Occipital lobe (tissue), 1 donor: ENCODE measurements at regions not wholly inside any gene's neighbourhood (a gene's known extent, or its start where the extent isn't known, plus 50 kb on each side); places are given as distances from the start of the nearest gene placed in this dataset.

Source experiments
- DNase-seq: peaks from one replicate; lab custom pipeline; 2025; lab: John Stamatoyannopoulos, UW

DNA sequence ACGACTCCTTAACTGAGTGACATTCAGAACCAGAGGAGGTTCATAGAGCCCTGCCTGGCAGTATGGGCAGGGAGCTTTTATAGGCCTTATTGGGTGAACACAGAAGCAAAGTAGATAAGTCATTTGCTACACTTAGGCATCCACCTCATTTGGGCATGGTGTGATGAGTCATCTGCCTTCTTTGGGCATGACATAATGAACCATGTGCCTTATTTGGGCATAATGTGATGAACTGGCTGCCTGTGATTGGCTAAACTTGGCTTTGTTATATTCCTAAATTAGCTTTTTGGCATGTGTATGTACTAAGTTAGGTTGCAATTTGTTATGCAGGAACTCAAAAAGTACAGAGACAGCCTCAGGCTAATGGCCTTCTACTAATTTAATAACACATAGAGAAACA lies 2210.2 kb upstream of the PCDH20 start:
- DNase-seq = no peak

DNA sequence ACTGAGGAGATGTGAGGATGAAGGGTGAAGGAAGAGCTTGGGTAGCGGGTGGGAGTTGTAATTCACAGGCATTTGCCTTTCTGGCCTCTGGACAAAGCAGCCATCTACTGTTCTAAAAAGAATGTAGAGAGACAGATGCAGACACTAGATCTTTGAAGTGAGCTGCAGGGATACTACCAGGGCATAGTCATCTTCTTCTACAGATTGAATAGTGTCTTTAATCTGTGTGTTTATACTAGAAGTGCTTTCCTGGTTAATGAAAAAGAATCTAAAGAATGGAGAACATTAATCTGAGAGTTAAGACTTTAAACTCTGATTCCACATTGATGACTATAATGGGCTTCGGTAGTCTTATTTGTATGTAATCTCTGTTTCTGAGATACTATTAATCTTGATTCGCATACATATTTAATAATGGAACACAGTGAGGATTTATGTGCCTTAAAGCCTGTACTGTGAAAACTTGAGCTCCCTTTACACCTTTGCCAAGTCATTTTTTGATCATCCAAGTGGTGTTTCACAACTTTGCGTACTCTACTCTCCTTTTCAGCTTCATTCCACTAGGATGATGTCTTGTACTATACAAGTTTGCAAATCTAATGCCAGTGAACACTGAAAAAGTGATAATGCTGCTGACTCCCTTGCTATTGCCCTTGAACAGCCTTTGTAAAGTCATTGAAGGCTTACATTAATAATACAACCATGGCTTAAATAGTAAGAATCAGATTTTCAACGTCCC lies 2199.4 kb upstream of the PCDH20 start:
- no peak for DNase-seq

DNA sequence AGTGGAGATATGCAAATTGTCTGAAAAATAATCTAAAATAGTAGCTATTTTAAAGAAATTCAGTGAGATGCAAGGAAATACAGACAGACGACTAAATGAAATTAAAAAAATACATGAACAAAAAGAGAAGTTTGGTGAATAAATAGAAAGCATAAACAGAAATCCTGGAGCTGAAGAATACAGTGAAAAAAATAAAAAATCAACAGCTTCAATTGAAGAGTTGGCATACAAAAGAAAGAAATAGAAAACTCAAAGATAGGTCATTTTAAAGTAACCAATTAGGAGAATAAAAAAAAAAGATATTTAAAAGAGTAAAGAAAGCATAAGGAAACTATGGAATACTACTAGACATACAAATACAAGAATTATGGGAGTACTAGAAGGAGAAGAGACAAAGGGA lies 2191.5 kb upstream of the PCDH20 start:
- DNase-seq = no peak

DNA sequence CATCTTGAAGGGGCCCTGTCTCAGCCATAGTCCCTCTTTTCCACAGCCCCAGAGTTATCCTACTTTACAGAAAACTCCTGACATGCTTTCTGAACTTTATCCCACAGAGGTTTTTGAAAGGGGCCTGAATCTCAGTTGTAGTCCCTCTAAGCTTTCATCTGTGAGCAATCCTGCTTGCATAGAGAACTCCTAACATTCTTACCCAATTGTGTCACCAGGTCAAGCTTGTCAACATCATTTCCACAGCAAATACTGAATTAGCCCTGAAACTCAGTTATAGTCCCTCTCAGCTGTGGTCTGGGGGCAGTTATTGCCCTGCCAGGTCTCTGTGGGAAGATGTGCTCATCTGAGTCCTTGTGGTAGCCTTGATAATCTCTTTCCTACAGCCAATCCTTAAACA lies 2190.3 kb upstream of the PCDH20 start:
- DNase-seq = no peak

DNA sequence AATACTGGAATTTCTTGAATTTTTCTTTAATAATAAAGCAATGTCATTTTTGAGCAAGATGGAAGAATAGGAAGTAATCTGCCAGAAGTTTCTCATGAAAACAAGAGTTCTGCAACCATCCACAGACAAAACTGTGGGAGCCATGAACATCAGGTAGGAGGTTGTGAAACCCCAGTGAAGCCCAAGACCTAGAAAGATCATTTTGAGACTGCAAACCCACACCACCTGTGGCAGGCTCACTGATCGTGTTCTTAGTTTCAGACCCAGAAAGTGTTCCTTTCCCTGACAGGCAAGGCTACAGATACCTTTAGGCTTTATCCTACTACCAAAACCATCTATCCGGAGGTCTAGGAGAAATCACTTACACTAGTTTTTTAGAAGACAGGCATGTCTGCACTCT lies 2189.8 kb upstream of the PCDH20 start:
- DNase-seq = no peak

DNA sequence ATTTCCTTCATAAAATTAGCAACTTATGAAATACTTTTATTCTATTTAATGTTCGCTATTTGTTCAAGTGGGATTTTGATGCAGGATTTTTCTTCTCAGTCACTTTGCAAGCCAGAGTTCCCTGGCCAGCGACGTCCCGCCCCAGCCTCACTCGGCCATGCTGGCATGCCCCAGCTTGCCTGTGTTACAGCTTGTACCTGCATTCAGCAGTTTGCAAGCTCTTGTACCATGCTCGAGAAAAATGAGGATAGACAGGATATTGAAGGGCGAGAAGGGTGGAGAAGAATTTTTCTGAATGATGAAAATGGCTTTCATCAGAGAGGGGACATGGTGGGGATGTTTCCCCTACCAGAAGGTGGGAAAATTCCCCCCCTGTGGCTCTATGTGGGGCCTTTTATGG lies 2180.2 kb upstream of the PCDH20 start:
- no peak for DNase-seq

DNA sequence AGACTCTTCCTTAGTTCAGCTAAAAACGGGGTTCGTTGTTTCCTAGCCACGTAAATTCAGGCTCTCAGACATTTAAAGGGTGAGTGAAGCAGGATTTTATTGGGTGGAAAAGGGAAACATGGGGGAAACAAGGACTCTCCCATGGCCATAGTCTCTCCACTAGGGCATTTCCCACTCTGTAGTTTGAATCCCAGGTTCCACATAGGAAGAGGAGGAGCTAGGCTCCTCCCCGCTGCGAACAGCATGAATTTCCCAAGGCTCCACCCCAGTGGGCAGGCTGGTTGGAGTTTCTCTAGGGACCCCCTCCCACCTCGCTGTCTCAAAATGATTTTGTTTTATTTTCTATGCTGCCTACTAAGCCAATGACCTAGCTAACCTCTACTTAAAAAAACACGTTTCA lies 2170.8 kb upstream of the PCDH20 start:
- DNase-seq = no peak

DNA sequence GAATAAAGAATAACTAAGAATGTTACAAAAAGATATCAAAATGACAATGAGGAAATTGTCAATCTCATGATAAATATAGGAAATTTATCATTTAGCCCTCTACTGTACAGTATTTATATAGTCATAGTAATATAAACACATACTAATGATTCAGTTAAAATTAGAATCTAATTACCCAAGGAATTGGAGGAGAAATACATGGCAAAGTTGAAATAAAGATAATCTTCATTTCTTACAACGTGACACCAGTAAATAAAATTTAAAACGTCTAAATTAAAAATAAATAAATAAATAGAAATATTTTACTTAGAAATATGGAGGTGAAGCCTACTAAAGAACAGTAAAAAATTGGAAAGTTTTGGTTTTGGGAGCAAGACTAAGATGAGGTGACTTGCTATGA lies 2163.1 kb upstream of the PCDH20 start:
- no peak for DNase-seq

DNA sequence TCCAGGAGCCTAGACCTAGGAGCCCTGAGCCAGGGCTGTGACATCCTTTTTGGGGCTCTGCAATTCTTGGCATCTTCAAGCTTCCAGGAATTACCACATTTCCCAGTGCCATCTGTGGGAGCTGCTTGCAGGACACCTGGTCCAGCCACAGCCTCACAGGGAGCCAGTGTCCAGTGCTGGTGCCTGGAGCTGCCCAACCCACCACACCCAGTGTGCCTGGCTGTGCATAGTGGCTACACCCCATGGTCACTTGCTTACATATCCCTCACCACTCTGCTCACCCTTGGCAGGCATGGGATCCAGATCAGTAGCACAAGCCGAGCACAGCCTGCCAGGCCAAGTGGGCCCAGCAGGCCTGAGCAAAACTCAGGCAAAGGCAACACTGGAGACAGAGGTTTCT lies 2151.4 kb upstream of the PCDH20 start:
- no peak for DNase-seq

DNA sequence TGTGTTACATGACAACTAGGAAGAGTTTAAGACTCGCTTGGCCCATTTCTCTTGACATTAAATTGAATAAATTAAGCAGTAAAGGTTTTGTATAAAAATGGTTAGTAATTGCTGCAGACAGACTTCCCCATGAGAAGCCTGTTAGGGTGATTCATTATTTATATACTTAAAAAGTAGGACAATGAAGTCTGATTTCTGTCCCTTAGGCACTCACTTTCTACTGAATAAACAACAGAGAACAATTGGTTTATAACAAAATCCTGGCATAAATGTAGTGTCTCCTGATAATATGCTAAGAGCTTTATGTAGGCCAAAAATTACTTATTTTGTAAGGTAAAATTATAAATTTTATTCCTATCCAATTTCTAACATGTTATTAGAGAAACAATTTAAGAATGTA lies 2138.5 kb upstream of the PCDH20 start:
- no peak for DNase-seq

DNA sequence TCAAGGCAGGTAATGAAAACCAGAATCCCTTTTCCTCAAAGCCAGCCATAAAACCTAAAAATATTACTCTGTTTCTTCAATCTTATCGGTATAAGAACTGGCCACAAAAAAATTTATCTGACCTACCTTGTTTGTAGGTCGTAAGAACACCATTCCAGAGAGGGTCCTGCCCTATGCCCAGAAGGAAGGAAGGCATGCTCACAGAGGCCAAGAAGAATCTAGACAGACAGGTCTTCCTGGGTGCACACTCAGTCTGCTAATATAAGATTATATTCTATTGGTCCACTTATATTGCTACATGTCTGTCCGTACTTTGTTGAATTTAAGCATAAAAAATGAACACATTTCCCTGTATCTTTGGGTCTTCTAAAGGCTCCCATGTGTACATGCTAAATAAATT lies 2136.1 kb upstream of the PCDH20 start:
- no peak for DNase-seq

DNA sequence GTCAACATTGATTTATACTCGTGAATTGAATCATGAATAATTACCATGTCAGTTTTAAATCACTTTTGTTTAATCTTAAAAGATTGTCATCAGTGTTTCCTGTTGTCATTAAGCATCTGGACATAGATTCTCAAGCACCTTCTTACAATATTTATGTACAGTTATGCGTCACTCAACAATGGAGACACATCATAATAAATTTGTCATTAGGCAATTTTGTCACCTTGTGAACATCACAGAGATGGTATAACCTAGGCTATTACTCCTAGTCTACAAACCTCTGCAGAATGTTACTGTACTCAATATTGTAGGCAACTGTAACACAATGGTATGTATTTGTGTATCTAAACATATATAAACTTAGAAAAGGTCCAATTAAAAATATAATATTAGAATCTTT lies 2130.9 kb upstream of the PCDH20 start:
- DNase-seq = no peak

DNA sequence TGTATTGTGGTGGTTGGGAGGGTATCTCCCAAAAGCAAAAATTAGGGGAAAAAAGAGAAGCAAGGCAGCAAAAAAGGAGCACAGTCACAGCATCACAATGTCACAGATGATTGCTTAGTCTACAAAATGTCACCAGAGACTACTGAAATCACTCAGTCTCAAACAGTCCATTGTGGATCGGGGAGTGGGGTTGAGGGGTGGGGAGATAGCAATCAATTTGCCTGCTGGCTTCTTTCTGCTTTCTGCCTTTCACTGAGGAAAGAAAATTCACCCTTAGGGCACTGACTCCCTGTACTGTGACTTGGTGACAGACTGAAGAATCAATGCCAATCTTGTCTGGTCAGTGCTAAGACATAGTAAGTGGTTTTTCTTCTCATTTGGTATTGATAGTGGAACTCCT lies 2127.1 kb upstream of the PCDH20 start:
- no peak for DNase-seq

DNA sequence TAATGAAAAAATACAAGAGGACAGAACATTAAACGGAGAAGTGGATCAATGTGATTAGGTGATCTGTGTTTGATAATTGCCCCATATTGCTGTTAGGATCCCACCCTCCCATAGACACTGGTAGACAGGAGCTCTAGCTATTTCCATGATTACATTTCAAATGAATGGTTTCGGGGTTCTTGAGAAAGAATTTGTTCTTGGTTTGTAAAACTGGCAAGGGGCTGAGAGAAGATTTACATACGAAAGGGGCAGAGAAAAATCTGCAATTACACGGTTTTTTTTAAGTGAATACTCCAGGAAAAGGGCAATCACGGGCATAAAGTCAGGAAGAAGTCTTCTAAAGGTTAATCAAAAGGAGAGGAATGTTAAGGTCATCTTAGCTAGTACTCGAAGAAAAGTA lies 2125.7 kb upstream of the PCDH20 start:
- no peak for DNase-seq

DNA sequence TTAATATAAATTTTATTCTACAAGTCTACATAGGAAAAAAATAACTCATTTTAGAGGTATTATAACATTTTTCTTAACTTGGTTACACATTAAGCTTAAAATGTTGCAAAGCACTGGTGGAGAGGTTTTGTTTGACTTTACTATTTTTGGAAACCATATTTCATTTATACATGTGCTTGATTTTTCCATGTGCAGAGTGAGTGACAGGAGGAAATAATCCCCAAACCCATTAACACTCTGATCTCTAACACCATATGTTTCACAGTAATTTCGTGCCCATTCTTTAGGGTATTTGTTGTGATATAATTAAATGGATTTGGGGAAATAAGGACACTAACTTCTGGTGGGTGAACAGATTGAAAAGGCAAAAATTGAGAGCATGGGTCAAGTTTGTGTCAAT lies 2124.4 kb upstream of the PCDH20 start:
- no peak for DNase-seq

DNA sequence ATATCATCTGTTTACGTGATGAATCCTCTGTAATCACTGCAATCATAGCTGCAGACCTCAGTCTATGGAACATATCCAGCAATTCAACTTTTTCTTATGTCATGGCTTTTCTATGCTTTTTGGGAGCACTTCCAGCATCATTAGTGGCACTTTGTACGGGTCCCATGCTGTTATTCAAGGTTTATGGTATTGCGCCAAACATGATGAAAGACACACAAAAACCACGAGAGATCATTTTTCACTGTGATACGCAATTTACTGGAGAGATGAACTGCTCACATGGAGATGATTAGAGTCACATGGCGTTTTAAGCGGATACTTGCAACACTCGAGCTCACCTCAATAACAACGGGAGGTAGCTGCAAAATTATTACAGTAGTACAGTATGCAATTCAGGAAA lies 2101.7 kb upstream of the PCDH20 start:
- no peak for DNase-seq

DNA sequence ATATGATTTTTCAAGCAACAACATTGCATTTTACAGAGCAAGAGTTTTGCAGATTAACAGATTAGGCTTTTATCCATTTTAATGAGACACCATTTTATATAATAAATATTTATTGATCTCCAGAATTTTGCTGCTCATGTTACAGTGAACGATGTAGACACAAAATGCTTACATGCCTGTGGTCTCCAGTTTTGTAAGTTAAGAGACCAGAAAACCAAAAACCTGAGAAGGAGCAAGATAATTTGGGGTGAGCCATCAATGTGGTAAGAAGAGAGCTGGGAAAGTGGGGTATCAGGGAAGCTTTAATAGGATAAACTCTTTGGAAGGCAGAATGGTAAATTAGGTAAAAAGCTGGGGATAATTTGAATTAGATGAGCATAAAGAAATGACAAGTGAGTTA lies 2100.5 kb upstream of the PCDH20 start:
- DNase-seq = no peak

DNA sequence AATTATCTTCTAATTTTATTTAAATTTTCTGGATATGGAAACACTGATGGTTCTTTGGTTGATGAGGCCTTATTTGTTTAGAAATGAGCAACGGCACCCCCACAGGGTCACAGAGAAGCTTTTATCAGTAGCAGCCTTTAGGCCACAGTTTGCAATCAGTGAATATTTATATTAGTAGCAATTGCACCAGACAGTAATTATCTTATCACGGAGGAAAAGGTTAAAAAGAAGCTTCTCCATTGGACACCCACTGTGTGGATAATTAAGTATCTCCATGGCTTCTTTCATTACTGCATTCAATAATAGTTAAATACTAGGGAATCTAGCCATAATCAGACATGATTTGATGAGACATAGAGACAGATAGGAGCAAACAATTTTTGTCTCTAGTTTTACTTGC lies 2099.2 kb upstream of the PCDH20 start:
- no peak for DNase-seq

DNA sequence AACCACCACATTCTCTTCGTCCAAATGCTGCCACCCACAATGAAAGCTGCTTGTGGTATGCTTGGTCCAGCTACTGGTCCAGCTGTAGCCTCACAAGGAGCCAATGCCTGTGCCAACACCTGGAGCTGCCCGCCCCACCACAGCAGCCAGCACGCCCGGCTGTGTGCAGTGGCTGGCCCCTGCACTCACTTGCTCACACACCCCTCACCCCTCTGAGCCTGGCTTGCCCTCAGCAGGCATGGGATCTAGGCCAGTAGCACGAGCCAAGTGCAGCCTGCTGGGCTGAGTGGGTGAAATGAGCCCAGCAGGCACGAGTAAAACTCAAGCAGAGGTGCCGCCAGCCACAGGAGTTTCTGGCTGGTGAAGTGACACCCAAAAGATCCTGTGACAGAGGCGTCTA lies 2096.4 kb upstream of the PCDH20 start:
- DNase-seq = no peak

DNA sequence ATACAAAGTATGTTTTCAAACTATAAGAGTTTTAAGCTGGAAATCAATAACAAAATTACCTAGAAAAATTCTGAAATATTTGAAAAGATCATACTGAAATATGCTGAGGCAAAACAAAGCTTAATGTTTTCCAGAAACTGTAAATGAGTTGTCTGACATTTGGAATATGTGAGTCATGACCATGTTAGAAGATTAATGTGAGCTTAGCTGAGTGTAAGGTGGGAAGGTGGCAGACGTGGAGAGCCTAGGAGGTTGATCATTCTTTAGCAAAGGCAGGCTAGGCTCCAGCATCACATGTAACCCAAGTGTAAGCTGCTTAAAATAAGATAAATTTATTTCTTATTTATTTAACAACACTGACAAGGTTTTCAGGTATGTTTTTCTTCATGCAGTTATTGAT lies 2086.1 kb upstream of the PCDH20 start:
- DNase-seq = no peak

DNA sequence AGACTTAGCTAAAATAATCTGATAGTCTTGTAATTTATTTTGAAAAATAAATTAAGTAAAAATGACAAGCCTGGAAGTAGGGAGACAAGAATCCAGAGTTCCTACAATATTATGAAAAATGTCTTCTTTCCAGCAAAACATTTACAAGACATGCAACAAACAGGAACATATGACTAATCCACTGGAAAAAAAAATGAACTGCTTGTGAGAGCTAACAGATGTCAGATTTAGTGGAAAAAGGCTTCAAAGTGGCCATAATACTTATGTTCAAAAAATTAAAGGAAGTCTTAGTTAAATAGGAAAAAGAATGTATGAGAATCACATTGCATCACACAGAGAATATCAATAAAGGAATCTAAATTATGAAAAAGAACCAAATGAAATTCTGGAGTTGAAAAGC lies 2082.0 kb upstream of the PCDH20 start:
- no peak for DNase-seq

DNA sequence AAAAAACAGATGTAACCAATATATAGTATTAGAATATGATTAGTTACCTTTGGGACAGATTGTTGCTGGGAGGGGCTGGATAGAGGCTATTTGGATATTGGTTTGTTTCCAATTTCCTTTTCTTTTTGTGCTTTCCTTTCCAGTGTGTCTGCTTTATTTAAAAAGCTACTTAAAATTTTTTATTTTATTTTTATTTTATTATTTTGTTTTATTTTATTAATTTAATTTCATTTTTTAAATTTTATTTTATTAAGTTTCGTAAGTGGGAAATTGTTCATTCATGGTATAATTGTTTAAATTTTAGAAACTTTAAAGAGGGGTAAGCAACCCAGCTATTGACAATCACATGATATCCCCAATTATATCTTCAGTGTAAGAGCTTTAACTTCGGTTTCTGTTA lies 2077.0 kb upstream of the PCDH20 start:
- DNase-seq = no peak

DNA sequence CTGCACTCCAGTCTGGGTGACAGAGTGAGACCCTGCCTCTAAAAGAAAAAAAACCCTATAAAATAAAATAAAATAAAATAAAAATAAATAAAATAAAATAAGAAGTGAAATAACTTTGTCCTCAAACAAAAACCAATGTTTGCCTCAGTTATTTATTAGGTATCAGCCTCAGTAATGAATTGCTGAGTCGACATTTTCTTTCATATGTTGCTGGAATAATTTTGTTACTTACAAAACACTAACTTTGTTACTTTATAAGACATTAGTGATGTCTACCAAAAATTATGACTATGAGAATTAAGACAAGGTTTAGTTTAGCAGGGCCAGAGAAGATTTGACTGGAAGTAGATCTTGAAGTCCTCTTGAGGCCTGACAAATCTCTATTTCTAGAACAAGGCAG lies 2074.5 kb upstream of the PCDH20 start:
- no peak for DNase-seq

DNA sequence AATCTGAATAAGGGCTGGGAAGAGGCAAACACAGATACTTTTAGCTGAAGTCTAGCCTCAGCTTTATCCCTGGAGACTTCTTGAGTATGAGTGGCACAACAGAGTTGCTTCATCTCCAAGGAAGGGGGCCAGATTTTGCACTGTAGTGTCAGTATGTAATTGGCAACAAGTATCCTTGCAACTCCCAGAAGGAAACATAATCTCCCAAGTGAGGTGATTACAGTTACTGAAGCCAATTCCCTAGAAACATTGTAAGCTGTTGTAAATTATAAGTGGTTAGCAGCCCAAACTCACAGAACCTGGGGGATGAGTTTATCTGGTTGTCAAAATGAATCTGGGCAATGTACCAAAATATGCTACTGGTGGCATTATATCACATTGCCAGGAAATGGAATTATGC lies 2065.7 kb upstream of the PCDH20 start:
- DNase-seq = no peak
